Naive thymus-derived CD4-positive, alpha-beta T cell (primary cell): ENCODE measurements at regions not wholly inside any gene's neighbourhood (a gene's known extent, or its start where the extent isn't known, plus 50 kb on each side); places are given as distances from the start of the nearest gene placed in this dataset.
A peak's percentile ranks its signal among the peaks of the same experiment; 100 is the strongest.
"Not testable (repeated sequence)": the region's sequence is repeated elsewhere in the genome, so short reads cannot be mapped to it uniquely, and the experiment has no call there.

ENCODE experiments used
- ATAC-seq: fragments of 150-1000 bp; cut with Tn5 transposase; 2 replicates; pipeline ENCODE4 v1.10.0; 2021; ENCODE audit warnings: mild to moderate bottlenecking, moderate library complexity
- CTCF ChIA-PET: fragments of 350-600 bp; sonication (Branson Sonifier 250); formaldehyde crosslinking; loops from one replicate; lab custom pipeline; 2021; ENCODE audit warnings: antibody characterized with exemption; lab: Charles Lee
- POLR2A ChIA-PET: fragments of 350-600 bp; sonication (Branson Sonifier 250); formaldehyde crosslinking; loops from one replicate; lab custom pipeline; 2021; ENCODE audit warnings: antibody characterized with exemption, inconsistent platforms; lab: Charles Lee
- DNase-seq, 9 donors: peaks; one replicate each; pipeline versions ENCODE4 v3.0.0 to v3.0.0-alpha.2; 2020 to 2022; ENCODE audit warnings: mixed read lengths in 1 of 9
- H3K27ac ChIP-seq: one replicate; pipeline ENCODE4 v1.7.0; 2013; ENCODE audit warnings: mild to moderate bottlenecking, low read depth, low read length, moderate library complexity
- H3K27me3 ChIP-seq, 2 donors: one replicate each; pipeline ENCODE4 v1.7.0; 2013; ENCODE audit warnings: low read length in 2 of 2, mild to moderate bottlenecking in 2 of 2, moderate library complexity in 2 of 2; ENCODE audit not compliant: control insufficient read depth in 2 of 2, insufficient read depth in 2 of 2
- H3K36me3 ChIP-seq, 3 experiments: 1 replicate in 2 of 3; 2 replicates in 1 of 3; pipeline ENCODE4 v1.7.0; 2013; ENCODE audit warnings: low read length in 3 of 3, mild to moderate bottlenecking in 3 of 3, moderate library complexity in 1 of 3; ENCODE audit not compliant: insufficient read depth in 3 of 3, control insufficient read depth in 2 of 3
- H3K4me1 ChIP-seq, 2 donors: one replicate each; pipeline ENCODE4 v1.7.0; 2013; ENCODE audit warnings: low read length in 2 of 2, mild to moderate bottlenecking in 2 of 2, moderate library complexity in 1 of 2; ENCODE audit not compliant: control insufficient read depth in 2 of 2, insufficient read depth in 2 of 2
- H3K4me3 ChIP-seq: 2 replicates; pipeline ENCODE4 v1.7.0; 2013; ENCODE audit warnings: mild to moderate bottlenecking, low read length
- H3K9me3 ChIP-seq, 3 experiments: 1 replicate in 2 of 3; 2 replicates in 1 of 3; pipeline ENCODE4 v1.7.0; 2013; ENCODE audit warnings: low read length in 3 of 3; ENCODE audit not compliant: control insufficient read depth in 2 of 3
- H3K27ac Mint-ChIP-seq, 9 donors: one replicate each; pipeline ENCODE4 v1.8.0; 2020 to 2022; ENCODE audit warnings: mixed read lengths in 9 of 9, mild to moderate bottlenecking in 8 of 9, moderate library complexity in 5 of 9, inconsistent platforms in 2 of 9
- H3K27me3 Mint-ChIP-seq, 5 donors: one replicate each; pipeline ENCODE4 v1.8.0; 2021 to 2022; ENCODE audit warnings: mixed read lengths in 5 of 5, mild to moderate bottlenecking in 1 of 5
- H3K36me3 Mint-ChIP-seq, 5 donors: one replicate each; pipeline ENCODE4 v1.8.0; 2020 to 2022; ENCODE audit warnings: mixed read lengths in 5 of 5, mild to moderate bottlenecking in 3 of 5, inconsistent platforms in 1 of 5
- H3K4me1 Mint-ChIP-seq, 7 donors: one replicate each; pipeline ENCODE4 v1.8.0; 2020 to 2022; ENCODE audit warnings: mixed read lengths in 7 of 7, mild to moderate bottlenecking in 3 of 7, inconsistent platforms in 1 of 7
- H3K4me3 Mint-ChIP-seq, 10 donors: one replicate each; pipeline ENCODE4 v1.8.0; 2020 to 2022; ENCODE audit warnings: mild to moderate bottlenecking in 10 of 10, mixed read lengths in 10 of 10, moderate library complexity in 6 of 10, inconsistent platforms in 2 of 10
- H3K9me3 Mint-ChIP-seq, 11 donors: one replicate each; pipeline ENCODE4 v1.8.0; 2020 to 2022; ENCODE audit warnings: mixed read lengths in 11 of 11, mild to moderate bottlenecking in 4 of 11, inconsistent platforms in 1 of 11, moderate library complexity in 1 of 11
- intact Hi-C, 2 donors: fragments of 100-400 bp; cut with micrococcal nuclease; formaldehyde crosslinking; loops; one replicate each; pipeline ENCODE4 v1.15.1; 2023

DNA sequence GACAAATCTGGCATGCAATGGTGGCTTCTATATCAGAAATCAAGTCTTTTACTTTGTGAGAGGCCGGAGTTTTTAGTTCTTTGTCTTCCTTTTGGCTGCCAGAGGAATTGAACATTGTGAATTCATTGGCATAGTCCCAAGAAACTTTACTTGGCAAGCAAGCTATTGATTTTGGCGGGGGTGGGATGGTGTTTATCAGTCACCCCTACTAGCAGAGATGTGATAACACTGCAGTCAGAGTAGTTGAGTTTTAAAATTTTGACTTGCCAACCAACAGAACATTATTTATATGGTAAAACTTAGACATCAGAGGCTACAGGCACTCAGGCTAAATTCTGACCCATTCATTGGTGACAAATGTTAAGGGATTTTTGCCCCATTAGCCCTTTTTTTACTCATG lies 129.7 kb downstream of the FAM72C start:
- H3K36me3 ChIP-seq, H3K9me3 Mint-ChIP-seq, H3K4me3 ChIP-seq, H3K4me1 ChIP-seq, H3K36me3 Mint-ChIP-seq, ATAC-seq, H3K4me1 Mint-ChIP-seq, H3K4me3 Mint-ChIP-seq, intact Hi-C loops, H3K27ac ChIP-seq, CTCF ChIA-PET, H3K9me3 ChIP-seq, H3K27me3 ChIP-seq, DNase-seq, H3K27ac Mint-ChIP-seq, POLR2A ChIA-PET: not testable (repeated sequence)
- peaks cover 10 to 17% (median 14%) of the 10 kb centered on the region in 5 donors for H3K27me3 Mint-ChIP-seq

- H3K4me1 Mint-ChIP-seq, H3K36me3 ChIP-seq, H3K9me3 ChIP-seq, CTCF ChIA-PET, H3K4me3 ChIP-seq, H3K27me3 ChIP-seq, H3K36me3 Mint-ChIP-seq, H3K4me3 Mint-ChIP-seq, intact Hi-C loops, H3K27ac ChIP-seq, POLR2A ChIA-PET, H3K4me1 ChIP-seq, H3K27ac Mint-ChIP-seq, H3K9me3 Mint-ChIP-seq, DNase-seq: not testable (repeated sequence)
- ATAC-seq: peak; percentile 59
- H3K27me3 Mint-ChIP-seq: peaks cover 4 to 26% (median 15%) of the 10 kb centered on the region in 5 donors
Observed at GRCh38 chr1:143839182-143839581, 132.6 kb downstream of the FAM72C start.

DNA sequence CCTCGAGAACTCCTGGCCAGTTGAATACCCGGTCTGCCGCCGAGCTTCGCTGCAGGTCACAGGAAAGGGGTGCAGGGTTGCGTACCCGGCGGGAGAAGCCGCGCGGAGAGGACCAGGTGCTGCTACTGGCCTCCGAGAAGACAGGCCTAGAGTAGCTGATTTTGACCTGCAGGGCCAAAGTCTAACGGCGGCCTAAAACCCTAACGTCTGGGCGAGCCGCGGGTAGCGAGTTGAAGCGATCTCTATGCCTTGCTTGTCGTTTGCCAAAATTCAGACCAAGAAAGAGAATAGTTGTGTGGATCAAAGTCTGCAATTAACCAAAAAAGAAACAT lies 133.2 kb downstream of the FAM72C start:
- H3K9me3 Mint-ChIP-seq, H3K27me3 ChIP-seq, DNase-seq, H3K27ac Mint-ChIP-seq, H3K4me1 ChIP-seq, intact Hi-C loops, ATAC-seq, POLR2A ChIA-PET, H3K27ac ChIP-seq, H3K4me1 Mint-ChIP-seq, CTCF ChIA-PET, H3K36me3 Mint-ChIP-seq, H3K9me3 ChIP-seq, H3K36me3 ChIP-seq, H3K4me3 ChIP-seq: not testable (repeated sequence)
- Mint-ChIP-seq H3K4me3 (peak overlapping the region in 1 of 10 donors; percentile 7), H3K27me3 (peaks cover 4 to 26% (median 15%) of the 10 kb centered on the region in 5 donors)

DNA sequence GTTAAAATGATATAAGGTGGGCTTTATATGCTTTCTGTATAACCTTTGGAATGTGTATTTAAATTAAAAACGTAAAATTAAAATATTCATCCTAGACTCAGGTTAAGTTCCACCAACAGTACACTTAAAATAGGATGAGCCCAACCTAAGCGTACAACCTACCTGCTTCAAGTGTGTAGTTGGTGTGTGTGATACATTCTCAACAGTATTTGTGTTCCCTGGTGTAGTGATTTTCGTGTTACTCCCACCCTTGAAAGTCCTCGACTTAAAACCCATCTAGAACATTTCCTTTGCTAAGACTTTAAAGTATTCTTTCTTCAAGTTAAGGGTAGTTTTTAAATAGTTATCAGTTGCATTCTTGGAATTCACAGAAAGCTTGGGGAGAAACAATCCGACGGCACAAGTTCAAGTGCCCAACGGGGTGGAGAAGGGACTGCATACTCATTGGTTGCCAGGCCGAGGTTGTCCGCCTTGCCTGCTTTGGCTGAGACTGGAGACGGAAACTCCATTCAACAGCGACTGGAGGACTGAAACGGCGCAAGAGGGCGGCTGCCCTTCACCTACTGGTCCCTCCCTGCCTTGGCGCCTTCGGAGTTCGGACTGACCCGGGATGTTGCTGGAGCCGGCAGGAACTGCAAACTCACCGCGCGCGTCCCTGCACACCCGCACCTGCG lies 133.7 kb downstream of the FAM72C start:
- H3K27me3 Mint-ChIP-seq: peaks cover 4 to 26% (median 15%) of the 10 kb centered on the region in 5 donors
- H3K4me3 ChIP-seq, H3K9me3 ChIP-seq, H3K27me3 ChIP-seq, H3K27ac Mint-ChIP-seq, H3K27ac ChIP-seq, H3K4me3 Mint-ChIP-seq, POLR2A ChIA-PET, H3K36me3 ChIP-seq, CTCF ChIA-PET, H3K4me1 ChIP-seq, DNase-seq, intact Hi-C loops, H3K36me3 Mint-ChIP-seq, H3K4me1 Mint-ChIP-seq, H3K9me3 Mint-ChIP-seq, ATAC-seq: not testable (repeated sequence)

DNA sequence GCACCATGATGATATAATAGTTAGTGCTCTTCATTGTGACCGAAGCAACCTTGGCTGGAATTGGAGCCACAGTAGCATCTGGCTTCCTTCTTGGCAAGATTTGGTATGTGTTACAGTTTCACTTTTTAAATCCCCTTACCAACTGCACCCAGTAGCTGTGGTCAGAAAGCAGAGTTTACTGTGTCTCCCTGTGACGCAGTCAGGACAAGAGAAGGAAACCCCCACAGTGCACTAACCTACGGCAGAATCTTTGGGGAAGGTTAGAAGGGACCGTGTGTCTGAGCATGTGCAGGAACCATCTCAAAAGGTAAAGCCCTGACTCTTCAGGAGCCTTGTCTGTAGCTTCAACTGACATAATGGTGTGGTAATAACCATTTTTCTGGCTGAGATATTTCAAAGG lies 138.4 kb downstream of the FAM72C start:
- H3K9me3 ChIP-seq, H3K4me3 Mint-ChIP-seq, H3K36me3 ChIP-seq, DNase-seq, H3K4me3 ChIP-seq, POLR2A ChIA-PET, intact Hi-C loops, H3K9me3 Mint-ChIP-seq, H3K27ac Mint-ChIP-seq, H3K27ac ChIP-seq, H3K36me3 Mint-ChIP-seq, H3K27me3 ChIP-seq, H3K4me1 Mint-ChIP-seq, CTCF ChIA-PET, H3K4me1 ChIP-seq: not testable (repeated sequence)
- ATAC-seq: peak; percentile 37
- peaks cover 4 to 22% (median 11%) of the 10 kb centered on the region in 5 donors for H3K27me3 Mint-ChIP-seq

GRCh38 chr1:143832379-143832716 lies 139.4 kb downstream of the FAM72C start:
- H3K4me3 Mint-ChIP-seq, H3K9me3 Mint-ChIP-seq, H3K36me3 Mint-ChIP-seq, H3K27me3 ChIP-seq, ATAC-seq, H3K27ac ChIP-seq, H3K4me1 Mint-ChIP-seq, H3K27ac Mint-ChIP-seq, H3K9me3 ChIP-seq, H3K36me3 ChIP-seq, DNase-seq, H3K4me3 ChIP-seq, POLR2A ChIA-PET, H3K4me1 ChIP-seq, intact Hi-C loops, CTCF ChIA-PET: not testable (repeated sequence)
- peaks cover 3 to 13% (median 5%) of the 10 kb centered on the region in 5 donors for H3K27me3 Mint-ChIP-seq

GRCh38 chr1:143831479-143832378 lies 140.1 kb downstream of the FAM72C start:
- H3K27me3 Mint-ChIP-seq, CTCF ChIA-PET, H3K36me3 Mint-ChIP-seq, POLR2A ChIA-PET, H3K9me3 Mint-ChIP-seq, H3K27ac Mint-ChIP-seq, ATAC-seq, DNase-seq, H3K4me3 ChIP-seq, H3K4me1 ChIP-seq, H3K4me1 Mint-ChIP-seq, H3K4me3 Mint-ChIP-seq, intact Hi-C loops, H3K36me3 ChIP-seq, H3K27me3 ChIP-seq, H3K9me3 ChIP-seq, H3K27ac ChIP-seq: not testable (repeated sequence)
